ENCODE measurements at regions not wholly inside any gene's neighbourhood (a gene's known extent, or its start where the extent isn't known, plus 50 kb on each side); places are given as distances from the start of the nearest gene placed in this dataset.

GRCh38 chr3:177921153-177921552, 615.1 kb upstream of the KCNMB2 start:
- TF ChIP-seq PPARA (CRISPR knock-in tag; IDR thresholded peaks at IDR 0.05; ENCODE audit: borderline replicate concordance) (no peak), ISL1 (CRISPR knock-in tag; IDR thresholded peaks at IDR 0.05) (peak; percentile 34; the same call in 1 of the 2 replicates)
- ATAC-seq, result no peak

GRCh38 chr3:177924261-177924660, 612.0 kb upstream of the KCNMB2 start:
- no peak for TF ChIP-seq ZFP3 (CRISPR knock-in tag; IDR thresholded peaks at IDR 0.05)
- TF ChIP-seq ESRRG (CRISPR knock-in tag; IDR thresholded peaks at IDR 0.05), result no peak
- TF ChIP-seq PPARA (CRISPR knock-in tag; IDR thresholded peaks at IDR 0.05; ENCODE audit: borderline replicate concordance), result no peak
- TF ChIP-seq POU6F1 (CRISPR knock-in tag; IDR thresholded peaks at IDR 0.05; ENCODE audit: borderline replicate concordance, low read depth), result no peak
- TF ChIP-seq RARB (CRISPR knock-in tag; IDR thresholded peaks at IDR 0.05), result no peak
- no peak for TF ChIP-seq TSHZ2 (CRISPR knock-in tag; IDR thresholded peaks at IDR 0.05)
- no peak for TF ChIP-seq CSDC2 (CRISPR knock-in tag; IDR thresholded peaks at IDR 0.05)
- no peak for TF ChIP-seq ISL1 (CRISPR knock-in tag; IDR thresholded peaks at IDR 0.05)
- TF ChIP-seq OSR1 (CRISPR knock-in tag; IDR thresholded peaks at IDR 0.05), result no peak
- no peak for TF ChIP-seq CREB5 (CRISPR knock-in tag; IDR thresholded peaks at IDR 0.05; ENCODE audit: low read depth)
- no peak for TF ChIP-seq SNAI2 (CRISPR knock-in tag; IDR thresholded peaks at IDR 0.05)
- no peak for TF ChIP-seq PATZ1 (CRISPR knock-in tag; IDR thresholded peaks at IDR 0.05; ENCODE audit: borderline replicate concordance)
- no peak for ATAC-seq

GRCh38 chr3:177928172-177928873, 607.9 kb upstream of the KCNMB2 start:
- no peak for ATAC-seq
- TF ChIP-seq ISL1 (CRISPR knock-in tag; IDR thresholded peaks at IDR 0.05) (no peak), GLIS3 (CRISPR knock-in tag; IDR thresholded peaks at IDR 0.05) (no peak), ZFP30 (CRISPR knock-in tag; IDR thresholded peaks at IDR 0.05) (no peak), ZNF565 (CRISPR knock-in tag; conservative IDR thresholded peaks at IDR 0.05; ENCODE audit: low read depth) (no peak), ESRRG (CRISPR knock-in tag; IDR thresholded peaks at IDR 0.05) (no peak), ZC3H10 (CRISPR knock-in tag; IDR thresholded peaks at IDR 0.05) (no peak), TOX (CRISPR knock-in tag; IDR thresholded peaks at IDR 0.05; ENCODE audit: borderline replicate concordance) (no peak), ZNF70 (CRISPR knock-in tag; IDR thresholded peaks at IDR 0.05) (no peak), POU6F1 (CRISPR knock-in tag; IDR thresholded peaks at IDR 0.05; ENCODE audit: borderline replicate concordance, low read depth) (no peak)

GRCh38 chr3:177929310-177929709, 606.9 kb upstream of the KCNMB2 start:
- no peak for ATAC-seq
- TF ChIP-seq ISL1 (CRISPR knock-in tag; IDR thresholded peaks at IDR 0.05), result no peak
- TF ChIP-seq ZNF565 (CRISPR knock-in tag; conservative IDR thresholded peaks at IDR 0.05; ENCODE audit: low read depth), result no peak
- no peak for TF ChIP-seq TSHZ2 (CRISPR knock-in tag; IDR thresholded peaks at IDR 0.05)

Data from SK-N-SH treated with all-trans-retinoic acid at 6 μM for 48 hours (cell line).